ENCODE measurements at regions not wholly inside any gene's neighbourhood (a gene's known extent, or its start where the extent isn't known, plus 50 kb on each side); places are given as distances from the start of the nearest gene placed in this dataset.

DNA sequence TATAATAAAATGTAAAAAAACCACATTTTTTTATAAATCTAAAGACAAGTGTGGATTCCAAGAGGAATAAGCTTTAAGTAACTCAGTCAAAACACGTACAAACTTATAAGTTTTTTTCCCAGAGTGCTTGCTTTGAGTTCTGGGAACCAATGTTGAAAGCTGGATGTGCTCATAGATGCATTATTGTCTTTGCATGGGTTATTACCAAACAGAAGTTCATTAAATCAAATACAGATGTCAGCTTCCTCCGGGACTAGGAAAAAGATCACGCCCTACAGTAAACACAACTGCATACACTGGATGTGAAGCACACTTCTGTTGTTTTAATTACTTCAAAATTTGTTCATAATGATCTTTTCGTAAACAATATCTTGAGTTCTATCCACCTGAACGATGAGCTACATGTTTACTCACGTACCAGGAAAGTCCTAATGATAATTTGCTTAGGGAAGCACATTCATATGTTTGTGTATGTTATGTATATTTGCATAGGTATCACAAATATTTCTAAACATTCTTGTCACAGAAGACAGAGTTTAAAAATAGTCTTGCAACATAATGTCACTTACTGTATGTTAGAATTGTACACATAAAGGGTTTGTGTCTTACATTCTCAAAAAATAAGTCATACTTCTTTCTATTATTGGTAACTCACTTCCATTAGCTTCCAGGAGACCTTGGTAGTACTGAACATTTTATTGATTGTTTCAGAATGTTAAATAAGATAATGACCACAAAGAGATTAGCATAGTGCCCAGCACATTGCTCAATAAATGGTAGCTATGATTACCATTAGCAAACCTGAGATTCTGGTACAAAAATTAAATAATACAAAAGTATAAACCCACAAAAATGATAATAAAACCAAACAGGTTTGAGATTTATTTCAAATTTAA lies 427.4 kb downstream of the CETN3 start:
- no peak for DNase-seq

DNA sequence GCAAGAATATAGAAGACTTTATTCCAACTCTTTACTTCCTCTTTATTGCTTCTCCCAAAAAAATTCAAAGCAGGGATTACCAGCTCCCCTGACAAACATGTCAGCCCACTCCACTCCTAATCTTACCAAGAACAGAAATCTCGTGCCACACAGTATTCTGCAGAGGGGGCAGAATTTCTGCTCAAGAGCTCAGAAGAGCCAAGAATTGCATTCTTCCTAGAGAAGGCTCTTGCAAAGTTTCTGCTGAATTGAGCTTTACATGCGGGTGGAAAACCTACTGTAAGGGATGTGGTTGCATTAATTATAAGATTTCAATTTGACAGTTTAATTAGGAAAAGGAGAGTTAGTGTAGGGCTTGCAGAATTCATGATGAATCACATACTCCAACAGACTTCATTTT lies 428.5 kb downstream of the CETN3 start:
- no peak for DNase-seq

DNA sequence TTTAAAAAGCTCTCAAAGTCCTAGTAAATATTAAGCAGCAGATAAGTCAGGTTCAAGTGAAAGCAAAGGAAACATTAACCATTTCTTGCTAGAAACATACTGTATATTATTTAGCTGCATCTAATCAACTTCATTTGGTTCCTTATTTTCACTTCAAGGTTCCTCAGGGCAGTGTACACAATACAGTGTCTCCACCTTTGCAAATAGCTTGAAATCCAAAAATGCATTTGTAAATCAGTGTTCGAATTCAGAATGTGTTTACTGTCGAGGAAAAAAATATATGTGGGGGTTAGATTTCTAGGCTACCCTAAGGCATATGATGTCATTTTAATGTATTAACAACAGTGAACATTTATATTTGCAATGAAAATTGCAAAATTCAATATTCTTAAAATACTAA lies 436.0 kb downstream of the CETN3 start:
- DNase-seq = no peak

DNA sequence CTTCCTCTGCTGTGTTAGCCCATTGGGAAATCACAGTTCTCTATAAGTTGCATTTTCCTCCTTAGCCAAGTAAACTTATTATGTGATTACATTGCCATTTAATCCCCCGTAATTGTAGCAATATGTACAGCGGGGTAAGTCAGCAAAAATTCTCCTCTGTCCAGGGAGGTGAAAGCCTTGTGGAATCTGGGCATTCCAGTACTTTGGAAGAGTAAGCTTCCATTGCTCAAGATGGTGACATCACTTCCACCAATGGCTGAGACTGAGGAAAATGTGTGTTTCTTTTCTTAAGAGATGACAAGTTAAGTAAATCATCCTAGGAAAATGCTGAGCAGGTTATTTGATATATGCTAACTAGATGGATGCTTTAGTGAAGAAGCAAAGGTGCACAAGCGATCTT lies 436.7 kb downstream of the CETN3 start:
- DNase-seq = no peak

DNA sequence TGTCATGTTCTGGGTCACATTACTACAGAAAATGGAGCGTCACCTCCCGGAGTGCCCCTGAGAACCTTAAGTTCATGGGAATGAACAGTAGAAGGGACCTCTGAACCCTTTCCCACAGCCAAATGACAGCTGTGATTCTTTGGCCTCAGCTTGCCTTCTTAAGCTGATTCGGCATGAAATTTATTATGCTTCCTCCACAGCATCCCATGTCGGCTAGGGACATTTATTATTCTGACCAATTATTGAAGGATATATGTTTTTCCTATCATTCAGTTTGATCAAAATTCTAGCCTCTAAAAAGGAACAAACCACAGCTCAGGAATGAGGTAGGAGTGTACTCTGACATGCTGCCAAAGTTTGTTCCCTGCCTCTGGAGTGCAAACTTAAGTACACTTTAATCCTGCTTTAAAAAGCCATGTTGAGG lies 440.6 kb downstream of the CETN3 start:
- DNase-seq = no peak

DNA sequence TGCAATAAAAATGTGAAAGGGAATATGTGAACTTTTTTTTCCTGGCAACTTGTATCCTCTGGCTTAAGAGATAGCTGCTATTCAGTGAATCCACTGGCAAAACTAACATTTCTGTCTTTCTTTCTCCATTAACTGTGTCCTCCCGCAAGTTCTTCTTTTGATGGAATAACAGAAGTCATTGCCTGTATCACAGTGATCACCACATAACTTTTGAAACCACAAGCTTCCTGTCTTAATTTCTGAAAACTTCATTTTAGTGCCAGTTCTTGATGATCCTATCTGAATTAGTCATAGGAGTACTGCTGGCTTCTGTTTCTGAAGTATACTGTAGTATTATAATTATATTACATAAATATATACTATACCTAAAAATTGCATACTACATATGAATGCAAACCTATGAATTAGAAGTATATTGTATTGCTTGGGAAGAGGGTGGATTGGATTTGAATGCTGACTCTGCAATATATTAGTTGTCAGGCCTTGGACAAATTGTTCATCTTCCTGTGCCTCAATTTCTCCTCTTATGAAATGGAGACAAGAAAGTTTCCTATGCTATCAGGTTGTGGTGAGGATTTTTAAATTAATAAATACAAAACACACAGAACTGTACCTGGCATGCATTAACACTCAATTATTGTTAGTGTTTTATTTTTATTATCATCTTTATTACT lies 441.6 kb downstream of the CETN3 start:
- no peak for DNase-seq

DNA sequence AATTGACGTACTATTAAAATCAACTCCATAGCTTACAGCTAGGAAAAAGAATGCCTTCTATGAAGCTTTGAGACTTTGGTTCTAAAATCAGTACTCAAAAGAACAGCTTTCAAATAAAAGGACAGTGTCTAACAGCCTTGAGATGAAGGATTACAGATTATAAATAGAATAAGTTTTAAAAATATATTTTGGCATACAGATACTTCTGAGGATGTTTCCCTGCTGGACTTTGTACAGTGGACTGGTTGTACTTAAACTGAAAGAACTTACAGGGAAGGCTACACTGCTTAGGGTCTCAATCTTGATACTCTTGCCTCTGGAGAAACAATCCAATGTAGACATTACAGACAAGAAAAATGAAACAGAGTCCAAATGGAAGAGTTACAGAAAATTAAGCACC lies 452.7 kb downstream of the CETN3 start:
- no peak for DNase-seq

DNA sequence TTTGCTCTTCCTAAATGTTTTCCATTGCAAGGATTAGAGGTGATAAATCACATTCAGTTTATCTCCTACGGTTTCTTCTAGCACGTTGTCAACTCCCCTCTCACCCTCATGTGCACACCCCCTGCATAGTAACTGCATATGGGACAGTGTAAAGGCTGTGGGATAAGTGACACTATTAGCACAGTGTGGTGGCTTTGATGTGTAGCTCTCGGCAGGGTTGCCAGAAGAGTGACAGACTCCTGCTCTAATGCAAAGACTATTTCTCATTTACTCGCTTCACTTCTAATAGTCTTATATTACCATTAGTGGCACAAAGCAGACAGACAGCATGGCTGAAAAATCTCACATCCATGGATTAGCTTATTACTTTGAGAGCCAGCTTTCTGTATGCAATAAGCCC lies 454.6 kb downstream of the CETN3 start:
- no peak for DNase-seq

DNA sequence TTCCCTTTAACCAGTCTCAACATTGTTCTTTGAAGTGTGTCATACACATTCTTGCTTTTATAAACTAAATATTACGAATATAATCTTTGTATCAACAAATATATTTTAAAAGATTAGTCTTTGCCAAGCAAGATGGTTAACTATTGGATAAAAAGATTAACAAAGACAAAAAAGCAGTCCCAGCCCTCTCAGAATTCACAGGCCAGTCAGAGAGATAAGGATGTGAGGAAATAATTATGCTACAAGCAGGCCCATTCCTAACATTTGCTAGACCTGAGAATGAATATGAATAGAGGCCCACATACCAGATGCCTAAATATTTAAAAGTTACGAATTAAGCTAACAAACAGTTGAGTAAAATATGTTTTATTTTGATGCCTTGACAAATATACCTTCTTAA lies 457.7 kb downstream of the CETN3 start:
- no peak for DNase-seq

DNA sequence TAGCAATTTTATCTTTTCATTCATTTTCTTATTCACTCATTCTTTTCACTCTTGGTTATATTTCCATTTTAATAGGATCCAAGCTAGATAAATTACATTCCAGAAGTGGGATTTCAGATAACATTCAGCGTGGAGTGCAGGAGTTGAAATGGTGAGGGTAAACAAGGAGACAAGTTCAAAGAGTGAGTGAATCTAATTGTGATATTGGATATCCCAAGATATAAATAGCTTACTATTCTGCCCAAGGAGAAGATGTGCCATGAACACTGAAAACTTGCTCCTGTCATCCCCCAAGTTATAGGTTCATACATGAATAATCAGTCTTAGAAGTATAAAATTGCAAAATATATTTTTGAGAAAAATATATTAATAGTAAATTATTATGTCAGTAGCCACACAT lies 459.3 kb downstream of the CETN3 start:
- no peak for DNase-seq

DNA sequence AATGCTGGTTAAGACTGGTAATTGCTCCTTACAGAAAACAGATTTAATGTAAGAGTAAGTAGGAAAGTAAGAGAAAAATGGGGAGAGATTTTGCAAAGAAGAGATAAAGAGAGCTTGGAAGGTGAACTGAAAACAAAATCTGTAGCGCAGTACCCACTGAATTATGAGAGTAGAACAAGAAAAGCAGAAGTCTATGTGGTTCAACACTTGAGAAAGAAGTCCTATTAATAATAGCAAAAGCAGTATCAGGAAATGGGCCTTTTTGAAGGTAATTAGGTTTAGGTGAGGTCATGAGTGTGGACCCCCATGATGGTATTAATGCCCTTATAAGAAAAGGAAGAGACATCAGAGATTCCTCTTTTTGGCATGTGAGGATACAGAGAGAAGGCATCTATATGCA lies 460.6 kb downstream of the CETN3 start:
- no peak for DNase-seq

DNA sequence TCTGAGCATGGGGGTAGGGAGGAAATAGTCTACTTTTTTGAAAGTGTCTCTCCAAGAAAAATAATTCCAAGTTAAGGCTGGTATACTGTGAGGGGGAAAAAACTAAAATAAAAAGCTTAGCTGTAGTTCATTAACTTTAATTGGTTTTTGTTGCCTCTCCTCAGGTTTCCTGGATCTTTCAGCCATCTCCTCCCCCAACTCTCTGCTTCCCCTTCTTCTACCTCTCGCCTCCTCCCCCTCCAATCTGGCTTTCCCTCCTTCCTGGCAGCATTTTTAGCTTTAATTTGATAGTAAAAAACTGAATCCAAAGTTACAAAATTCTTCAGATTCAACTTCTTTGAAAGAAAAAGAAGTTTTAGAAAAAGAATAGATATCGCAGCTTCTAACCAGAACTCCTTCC lies 462.6 kb downstream of the CETN3 start:
- no peak for DNase-seq

DNA sequence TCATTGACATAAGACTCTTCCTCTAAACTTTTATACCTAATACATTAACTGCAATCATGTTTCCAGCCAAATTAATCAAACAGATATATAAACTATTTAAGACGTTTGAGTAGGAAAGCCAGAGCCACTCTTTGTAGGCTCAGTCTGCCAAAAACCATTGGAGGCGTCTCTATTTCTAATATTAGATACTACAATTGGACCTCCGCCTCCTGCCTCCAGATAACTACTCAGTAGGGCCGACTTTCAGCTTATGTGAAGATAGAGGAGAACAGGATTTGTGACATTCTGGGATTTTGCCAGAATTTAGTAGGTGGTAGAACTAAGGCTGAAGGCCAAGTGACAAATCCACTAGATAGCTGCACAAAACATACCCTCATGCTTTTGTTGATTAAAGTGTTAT lies 463.0 kb downstream of the CETN3 start:
- DNase-seq = no peak

DNA sequence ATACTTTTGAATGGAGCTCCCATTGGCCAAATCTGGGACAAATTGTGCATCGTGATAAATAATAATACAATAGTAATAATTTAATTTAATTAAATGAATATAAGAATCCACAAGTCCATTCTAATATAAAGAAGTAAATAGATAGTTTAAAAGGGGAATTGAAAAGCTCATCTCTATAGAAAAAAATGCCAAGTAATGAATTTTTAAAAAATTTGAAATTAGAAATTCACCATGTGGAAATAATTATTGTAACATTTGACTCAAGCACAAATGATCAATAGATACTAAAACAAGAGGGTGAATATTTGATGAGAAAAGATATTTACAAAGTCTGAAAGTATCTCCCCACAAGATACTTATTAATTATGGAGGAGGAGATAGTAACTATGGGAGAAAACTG lies 467.4 kb downstream of the CETN3 start:
- no peak for DNase-seq

DNA sequence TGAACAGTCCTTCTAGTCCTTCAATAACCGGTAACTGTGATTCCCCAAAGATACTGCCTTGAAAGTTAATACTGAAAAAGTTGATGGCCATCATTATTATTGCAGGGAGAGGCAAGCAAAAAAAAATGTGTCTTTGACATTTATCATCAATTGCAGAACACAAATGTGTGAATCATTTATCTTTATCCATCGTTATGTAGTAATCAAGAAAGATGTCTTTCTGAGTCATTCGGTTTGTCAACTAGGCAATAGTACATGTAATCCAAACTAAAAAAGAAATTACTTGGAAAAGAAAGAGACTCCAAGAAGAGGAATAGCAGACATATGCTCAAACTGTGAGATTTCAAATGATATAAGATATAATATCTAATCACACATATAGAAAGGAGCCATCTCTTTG lies 473.0 kb downstream of the CETN3 start:
- no peak for DNase-seq

DNA sequence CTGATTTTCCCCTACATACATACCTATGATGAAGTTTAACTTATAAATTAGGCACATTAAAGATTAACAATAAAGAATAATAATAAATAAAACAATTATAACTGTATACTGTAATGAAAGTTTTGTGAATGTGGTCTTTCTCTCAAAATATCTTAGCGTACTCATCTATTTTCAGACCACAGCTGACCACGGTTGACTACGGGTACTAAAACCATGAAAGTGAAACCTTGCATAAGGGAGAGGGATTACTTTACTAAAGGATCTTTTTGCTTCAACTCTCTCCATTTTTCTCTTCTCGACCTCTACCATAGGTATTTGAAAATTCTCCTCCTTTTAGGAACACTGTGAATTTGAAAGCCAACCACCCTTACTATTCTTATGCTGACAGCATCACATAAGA lies 475.5 kb downstream of the CETN3 start:
- no peak for DNase-seq

DNA sequence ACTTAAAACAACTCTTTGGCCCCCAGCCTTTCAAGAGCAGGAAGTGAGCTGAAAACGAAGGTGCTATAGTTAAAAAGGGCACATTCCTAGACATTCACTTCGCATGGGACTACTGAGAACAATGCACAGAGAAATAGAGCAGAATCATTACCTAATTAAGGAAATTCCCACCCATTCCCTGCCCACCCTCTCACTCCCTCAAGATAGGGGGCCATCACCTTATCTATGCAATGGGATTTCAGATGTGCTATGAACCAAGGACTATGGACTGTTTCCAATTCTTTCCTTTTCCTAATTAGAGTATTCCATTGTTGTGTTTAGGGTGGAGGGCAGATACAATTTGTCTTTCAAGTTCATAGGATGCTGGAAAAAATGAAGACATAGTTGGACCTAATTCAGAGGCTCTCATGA lies 476.8 kb downstream of the CETN3 start:
- DNase-seq = no peak

DNA sequence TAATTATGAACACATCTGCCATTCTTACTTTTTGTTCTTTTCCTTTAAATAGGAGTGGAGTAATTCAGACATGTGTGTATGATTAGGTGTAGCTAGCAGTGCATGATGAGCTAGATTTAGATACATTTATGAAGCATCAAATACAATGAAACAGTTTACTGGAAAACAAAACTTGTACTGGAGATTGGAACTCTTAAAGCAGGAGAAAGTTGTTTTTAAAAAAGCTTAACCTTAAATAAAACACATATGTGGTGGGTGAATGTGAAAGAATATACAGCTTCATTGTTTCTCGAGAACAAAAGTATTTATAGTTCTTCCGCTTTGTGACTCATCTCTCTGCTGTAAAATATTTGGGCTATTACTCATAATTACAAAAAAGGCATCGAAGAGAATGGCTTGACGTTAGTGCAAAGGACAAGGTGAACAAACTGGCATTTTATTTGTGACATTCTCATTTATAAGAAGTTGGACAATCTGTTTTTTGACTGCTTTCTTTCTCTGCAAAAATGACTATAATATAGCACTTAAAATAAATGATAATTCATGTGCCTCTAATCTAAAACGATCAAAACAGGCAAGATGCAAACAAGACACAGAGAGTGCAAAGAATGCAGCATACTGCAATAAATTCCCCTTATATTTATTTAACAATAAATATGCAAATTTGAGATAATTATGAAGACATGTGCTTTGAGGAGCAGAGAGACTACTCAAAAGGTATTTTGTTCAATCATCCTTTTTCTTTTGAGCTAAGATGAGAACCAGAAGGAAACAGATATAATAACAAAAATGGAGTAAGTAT lies 478.8 kb downstream of the CETN3 start:
- no peak for DNase-seq

DNA sequence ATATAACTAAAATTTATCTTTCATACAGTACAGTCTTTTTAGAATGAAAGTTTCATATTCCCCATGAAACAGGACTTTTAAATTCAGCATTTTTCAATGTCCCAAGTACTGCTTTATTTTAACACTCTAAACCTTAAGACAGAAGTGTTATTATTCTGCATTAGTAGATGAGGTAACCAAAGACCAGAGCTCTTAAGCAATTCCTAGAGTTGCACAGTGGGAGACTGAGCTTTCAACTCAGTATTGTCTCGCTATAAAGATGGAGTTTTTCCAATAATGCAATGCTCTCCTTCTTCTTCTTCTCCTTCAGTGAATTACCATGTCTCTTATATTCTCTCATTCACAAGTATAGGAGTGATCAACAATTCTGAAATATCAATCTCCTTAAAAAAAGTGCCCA lies 479.7 kb downstream of the CETN3 start:
- DNase-seq = no peak

DNA sequence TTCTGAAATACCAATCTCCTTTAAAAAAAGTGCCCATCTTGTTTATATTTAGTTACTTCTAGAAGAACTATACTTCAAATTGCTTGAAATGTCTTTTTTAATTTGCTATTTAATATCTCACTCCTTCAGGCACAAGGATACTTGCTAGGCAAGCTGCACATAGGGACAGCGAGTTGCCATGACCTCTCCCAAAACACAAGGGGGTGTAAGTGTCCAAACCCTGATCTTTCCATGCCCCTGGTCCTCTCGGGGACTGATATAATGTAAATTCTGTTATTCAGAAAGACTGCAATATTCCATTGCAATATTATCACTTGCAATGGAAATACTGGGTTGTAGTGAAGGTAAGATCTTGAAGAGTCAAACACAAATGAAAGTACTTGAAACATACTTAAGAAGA lies 480.4 kb downstream of the CETN3 start:
- no peak for DNase-seq

DNA sequence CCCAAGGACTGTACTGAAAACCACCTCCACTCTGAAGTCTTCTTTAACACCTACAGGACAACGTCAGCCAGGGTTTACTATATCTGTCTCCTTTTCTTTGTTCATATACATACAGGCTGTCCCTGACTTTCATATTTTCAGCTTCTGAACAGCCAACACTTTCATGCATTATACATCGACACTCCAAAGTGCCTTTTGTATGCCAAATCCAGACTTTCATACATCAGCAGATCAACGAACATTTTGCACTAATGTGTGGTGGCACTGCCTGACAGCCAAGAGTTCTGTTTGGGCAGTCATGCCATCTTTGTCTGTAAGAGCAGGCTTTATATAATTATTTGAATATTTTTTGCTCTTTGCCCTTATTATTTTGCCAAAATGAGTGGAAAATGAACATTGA lies 487.4 kb downstream of the CETN3 start:
- DNase-seq = no peak

DNA sequence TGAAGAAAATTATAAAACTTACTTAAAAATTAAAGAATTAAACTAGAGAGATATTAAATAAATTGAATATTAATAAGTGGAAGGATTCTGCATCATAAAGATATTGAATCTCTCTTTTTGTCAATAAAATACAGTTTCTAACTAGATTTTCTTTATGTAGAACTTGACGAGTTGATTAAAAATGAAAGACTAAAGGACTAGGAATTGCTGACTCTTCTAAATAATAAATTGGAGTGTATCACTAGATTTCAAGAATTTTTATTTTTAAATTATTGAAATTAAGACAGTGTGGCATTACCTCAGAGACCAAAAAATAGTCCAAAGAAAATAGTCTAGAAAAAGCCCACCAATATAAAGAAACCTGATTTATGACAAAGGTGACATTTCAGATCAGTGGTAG lies 492.4 kb downstream of the CETN3 start:
- no peak for DNase-seq

DNA sequence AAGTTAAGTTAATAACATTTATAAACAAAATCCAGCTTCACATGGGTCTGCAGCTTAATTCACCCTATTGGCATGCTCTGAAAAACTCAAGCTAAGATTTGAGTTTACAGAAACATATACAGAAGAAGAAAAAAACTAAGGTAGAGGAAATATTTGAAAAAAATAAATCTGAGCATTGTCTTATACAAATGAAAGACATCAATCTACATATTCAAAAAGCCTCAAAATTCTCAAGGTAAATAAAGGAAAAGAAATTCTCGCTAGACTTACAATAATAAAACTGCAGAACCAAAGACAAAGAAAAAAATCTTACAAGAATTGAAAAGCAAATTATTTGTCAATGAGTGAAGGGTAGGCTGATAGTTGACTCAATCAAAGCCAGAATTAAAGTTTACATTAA lies 493.4 kb downstream of the CETN3 start:
- DNase-seq = no peak

DNA sequence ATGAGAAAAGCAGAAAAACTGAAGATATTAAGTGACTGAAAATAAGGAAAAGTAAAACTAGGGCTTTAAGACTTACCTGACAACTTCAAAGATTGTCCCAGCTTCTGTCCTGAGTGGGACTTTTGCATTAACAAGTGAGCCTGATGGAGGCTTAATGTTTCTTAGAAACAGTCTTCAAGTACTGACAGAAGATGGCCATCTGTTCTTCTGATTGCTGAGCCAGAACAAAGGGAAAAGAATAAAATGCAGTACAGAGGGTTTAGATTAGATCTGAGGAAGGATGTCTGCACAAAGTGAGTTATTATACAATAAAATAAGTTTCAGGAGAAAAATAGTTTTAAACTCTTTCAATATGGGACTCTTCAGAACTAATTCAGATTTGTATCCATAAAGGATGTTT lies 500.7 kb downstream of the CETN3 start:
- no peak for DNase-seq

Measured in NCI-H1048 (cell line).